SK-N-SH treated with all-trans-retinoic acid at 6 μM for 48 hours (cell line): ENCODE measurements at regions not wholly inside any gene's neighbourhood (a gene's known extent, or its start where the extent isn't known, plus 50 kb on each side); places are given as distances from the start of the nearest gene placed in this dataset.

Source experiments
- ATAC-seq: fragments of 200-7000 bp; cut with Tn5 transposase; 3 replicates; pipeline ENCODE4 v1.9.1; 2020; ENCODE audit warnings: mild to moderate bottlenecking, moderate library complexity
- ARNTL ChIP-seq: fragments of 450-650 bp; formaldehyde crosslinking; IDR thresholded peaks from 2 replicates; pipeline ENCODE4 v1.5.0; 2020; ENCODE audit warnings: low read depth, mild to moderate bottlenecking, moderate library complexity, borderline replicate concordance
- BACH2 ChIP-seq: fragments of 250-450 bp; sonication (Bioruptor Pico); IDR thresholded peaks from 2 replicates; pipeline ENCODE4 v1.9.0; 2021; ENCODE audit warnings: mild to moderate bottlenecking, borderline replicate concordance
- CSDC2 ChIP-seq: fragments of 250-450 bp; sonication (Bioruptor Pico); IDR thresholded peaks from 2 replicates; pipeline ENCODE4 v1.5.0; 2020; ENCODE audit warnings: mild to moderate bottlenecking, moderate library complexity
- ESRRG ChIP-seq: fragments of 250-450 bp; sonication (Bioruptor Pico); IDR thresholded peaks from 2 replicates; pipeline ENCODE4 v1.6.1; 2021; ENCODE audit warnings: mild to moderate bottlenecking
- GLIS3 ChIP-seq: fragments of 250-450 bp; sonication (Bioruptor Pico); IDR thresholded peaks from 2 replicates; pipeline ENCODE4 v1.5.0; 2020; ENCODE audit warnings: mild to moderate bottlenecking, moderate library complexity
- ISL1 ChIP-seq: fragments of 250-450 bp; sonication (Bioruptor Pico); IDR thresholded peaks from 2 replicates; pipeline ENCODE4 v2.1.2; 2022; ENCODE audit warnings: mild to moderate bottlenecking, moderate library complexity
- OSR1 ChIP-seq: fragments of 250-450 bp; sonication (Bioruptor Pico); IDR thresholded peaks from 2 replicates; pipeline ENCODE4 v1.8.0; 2022; ENCODE audit warnings: moderate library complexity, mild to moderate bottlenecking, inconsistent platforms
- PPARA ChIP-seq: fragments of 250-450 bp; sonication (Bioruptor Pico); IDR thresholded peaks from 2 replicates; pipeline ENCODE4 v1.5.0; 2020; ENCODE audit warnings: mild to moderate bottlenecking, borderline replicate concordance
- RARB ChIP-seq: fragments of 250-450 bp; sonication (Bioruptor Pico); IDR thresholded peaks from 2 replicates; pipeline ENCODE4 v1.8.0; 2021; ENCODE audit warnings: mild to moderate bottlenecking, moderate library complexity
- SNAI2 ChIP-seq: fragments of 250-450 bp; sonication (Bioruptor Pico); IDR thresholded peaks from 2 replicates; pipeline ENCODE4 v1.5.0; 2020; ENCODE audit warnings: mild to moderate bottlenecking, moderate library complexity
- TCF4 ChIP-seq: fragments of 250-450 bp; sonication (Bioruptor Pico); IDR thresholded peaks from 2 replicates; pipeline ENCODE4 v1.8.0; 2021; ENCODE audit warnings: mild to moderate bottlenecking, moderate library complexity, borderline replicate concordance
- TOX ChIP-seq: fragments of 250-450 bp; sonication (Bioruptor Pico); IDR thresholded peaks from 2 replicates; pipeline ENCODE4 v1.8.0; 2021; ENCODE audit warnings: mild to moderate bottlenecking, moderate library complexity, borderline replicate concordance
- ZC3H10 ChIP-seq: fragments of 250-450 bp; sonication (Bioruptor Pico); IDR thresholded peaks from 2 replicates; pipeline ENCODE4 v1.5.1; 2021; ENCODE audit warnings: mild to moderate bottlenecking, moderate library complexity
- ZFP3 ChIP-seq: fragments of 250-450 bp; sonication (Bioruptor Pico); IDR thresholded peaks from 2 replicates; pipeline ENCODE4 v1.5.0; 2020; ENCODE audit warnings: mild to moderate bottlenecking, moderate library complexity
- ZFP30 ChIP-seq: fragments of 450-650 bp; formaldehyde crosslinking; IDR thresholded peaks from 2 replicates; pipeline ENCODE4 v1.5.0; 2022; ENCODE audit warnings: mild to moderate bottlenecking, moderate library complexity
- ZNF565 ChIP-seq: fragments of 450-650 bp; formaldehyde crosslinking; conservative IDR thresholded peaks from 2 replicates; pipeline ENCODE4 v1.5.0; 2020; ENCODE audit warnings: low read depth, mild to moderate bottlenecking, moderate library complexity
- ZNF70 ChIP-seq: fragments of 450-650 bp; formaldehyde crosslinking; IDR thresholded peaks from 2 replicates; pipeline ENCODE4 v1.5.0; 2020; ENCODE audit warnings: mild to moderate bottlenecking, moderate library complexity
- ZNF8 ChIP-seq: fragments of 450-650 bp; formaldehyde crosslinking; IDR thresholded peaks from 2 replicates; pipeline ENCODE4 v1.5.0; 2020; ENCODE audit warnings: mild to moderate bottlenecking, moderate library complexity
- TF ChIP-seq, protein P1 (sequence below): fragments of 250-450 bp; sonication (Bioruptor Pico); IDR thresholded peaks from 2 replicates; pipeline ENCODE4 v1.5.0; 2020; ENCODE audit warnings: mild to moderate bottlenecking, moderate library complexity
- TF ChIP-seq, protein P2 (sequence below): fragments of 250-450 bp; sonication (Bioruptor Pico); IDR thresholded peaks from 2 replicates; pipeline ENCODE4 v1.5.1; 2020; ENCODE audit warnings: low read depth, mild to moderate bottlenecking, moderate library complexity
- TF ChIP-seq, protein P3 (sequence below): fragments of 250-450 bp; sonication (Bioruptor Pico); IDR thresholded peaks from 2 replicates; pipeline ENCODE4 v1.5.1; 2021; ENCODE audit warnings: mild to moderate bottlenecking, moderate library complexity
- TF ChIP-seq, protein P4 (sequence below): fragments of 250-450 bp; sonication (Bioruptor Pico); IDR thresholded peaks from 2 replicates; pipeline ENCODE4 v1.8.0; 2021; ENCODE audit warnings: low read depth, mild to moderate bottlenecking, moderate library complexity, borderline replicate concordance
- TF ChIP-seq, protein P5 (sequence below): fragments of 250-450 bp; sonication (Bioruptor Pico); IDR thresholded peaks from 2 replicates; pipeline ENCODE4 v1.8.0; 2020; ENCODE audit warnings: mild to moderate bottlenecking, moderate library complexity, borderline replicate concordance

DNA sequence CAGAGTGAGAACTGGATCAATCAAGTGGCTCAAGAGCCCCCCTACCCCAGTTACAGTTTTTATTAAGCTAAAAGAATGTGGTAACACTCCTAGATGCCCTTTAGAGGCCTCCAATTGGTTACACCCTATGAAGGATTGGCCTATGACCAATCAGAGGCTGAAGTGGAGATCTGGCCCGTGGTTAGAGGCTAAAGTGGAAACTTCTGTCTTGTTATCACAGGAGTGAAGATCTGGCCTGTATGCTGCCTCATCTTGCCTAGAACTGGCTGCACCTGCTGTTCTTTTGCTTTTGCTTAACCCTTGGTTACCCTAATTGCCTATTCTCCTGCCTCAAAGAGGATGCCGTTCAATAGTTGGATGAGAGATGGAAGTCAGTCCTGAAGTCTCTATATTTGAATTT, 100.1 kb upstream of the MAP2 start:
- no peak for ATAC-seq
- no peak for TF ChIP-seq ARNTL (CRISPR knock-in tag)
- TF ChIP-seq, protein P1, sequence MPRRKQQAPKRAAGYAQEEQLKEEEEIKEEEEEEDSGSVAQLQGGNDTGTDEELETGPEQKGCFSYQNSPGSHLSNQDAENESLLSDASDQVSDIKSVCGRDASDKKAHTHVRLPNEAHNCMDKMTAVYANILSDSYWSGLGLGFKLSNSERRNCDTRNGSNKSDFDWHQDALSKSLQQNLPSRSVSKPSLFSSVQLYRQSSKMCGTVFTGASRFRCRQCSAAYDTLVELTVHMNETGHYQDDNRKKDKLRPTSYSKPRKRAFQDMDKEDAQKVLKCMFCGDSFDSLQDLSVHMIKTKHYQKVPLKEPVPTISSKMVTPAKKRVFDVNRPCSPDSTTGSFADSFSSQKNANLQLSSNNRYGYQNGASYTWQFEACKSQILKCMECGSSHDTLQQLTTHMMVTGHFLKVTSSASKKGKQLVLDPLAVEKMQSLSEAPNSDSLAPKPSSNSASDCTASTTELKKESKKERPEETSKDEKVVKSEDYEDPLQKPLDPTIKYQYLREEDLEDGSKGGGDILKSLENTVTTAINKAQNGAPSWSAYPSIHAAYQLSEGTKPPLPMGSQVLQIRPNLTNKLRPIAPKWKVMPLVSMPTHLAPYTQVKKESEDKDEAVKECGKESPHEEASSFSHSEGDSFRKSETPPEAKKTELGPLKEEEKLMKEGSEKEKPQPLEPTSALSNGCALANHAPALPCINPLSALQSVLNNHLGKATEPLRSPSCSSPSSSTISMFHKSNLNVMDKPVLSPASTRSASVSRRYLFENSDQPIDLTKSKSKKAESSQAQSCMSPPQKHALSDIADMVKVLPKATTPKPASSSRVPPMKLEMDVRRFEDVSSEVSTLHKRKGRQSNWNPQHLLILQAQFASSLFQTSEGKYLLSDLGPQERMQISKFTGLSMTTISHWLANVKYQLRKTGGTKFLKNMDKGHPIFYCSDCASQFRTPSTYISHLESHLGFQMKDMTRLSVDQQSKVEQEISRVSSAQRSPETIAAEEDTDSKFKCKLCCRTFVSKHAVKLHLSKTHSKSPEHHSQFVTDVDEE, result no peak
- no peak for TF ChIP-seq ZNF70 (CRISPR knock-in tag)
- TF ChIP-seq, protein P2, sequence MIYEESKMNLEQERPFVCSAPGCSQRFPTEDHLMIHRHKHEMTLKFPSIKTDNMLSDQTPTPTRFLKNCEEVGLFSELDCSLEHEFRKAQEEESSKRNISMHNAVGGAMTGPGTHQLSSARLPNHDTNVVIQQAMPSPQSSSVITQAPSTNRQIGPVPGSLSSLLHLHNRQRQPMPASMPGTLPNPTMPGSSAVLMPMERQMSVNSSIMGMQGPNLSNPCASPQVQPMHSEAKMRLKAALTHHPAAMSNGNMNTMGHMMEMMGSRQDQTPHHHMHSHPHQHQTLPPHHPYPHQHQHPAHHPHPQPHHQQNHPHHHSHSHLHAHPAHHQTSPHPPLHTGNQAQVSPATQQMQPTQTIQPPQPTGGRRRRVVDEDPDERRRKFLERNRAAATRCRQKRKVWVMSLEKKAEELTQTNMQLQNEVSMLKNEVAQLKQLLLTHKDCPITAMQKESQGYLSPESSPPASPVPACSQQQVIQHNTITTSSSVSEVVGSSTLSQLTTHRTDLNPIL (CRISPR knock-in tag), result no peak
- TF ChIP-seq ZNF8 (CRISPR knock-in tag), result no peak
- no peak for TF ChIP-seq BACH2 (CRISPR knock-in tag)
- TF ChIP-seq SNAI2 (CRISPR knock-in tag), result no peak
- no peak for TF ChIP-seq TCF4 (CRISPR knock-in tag)
- TF ChIP-seq, protein P3, sequence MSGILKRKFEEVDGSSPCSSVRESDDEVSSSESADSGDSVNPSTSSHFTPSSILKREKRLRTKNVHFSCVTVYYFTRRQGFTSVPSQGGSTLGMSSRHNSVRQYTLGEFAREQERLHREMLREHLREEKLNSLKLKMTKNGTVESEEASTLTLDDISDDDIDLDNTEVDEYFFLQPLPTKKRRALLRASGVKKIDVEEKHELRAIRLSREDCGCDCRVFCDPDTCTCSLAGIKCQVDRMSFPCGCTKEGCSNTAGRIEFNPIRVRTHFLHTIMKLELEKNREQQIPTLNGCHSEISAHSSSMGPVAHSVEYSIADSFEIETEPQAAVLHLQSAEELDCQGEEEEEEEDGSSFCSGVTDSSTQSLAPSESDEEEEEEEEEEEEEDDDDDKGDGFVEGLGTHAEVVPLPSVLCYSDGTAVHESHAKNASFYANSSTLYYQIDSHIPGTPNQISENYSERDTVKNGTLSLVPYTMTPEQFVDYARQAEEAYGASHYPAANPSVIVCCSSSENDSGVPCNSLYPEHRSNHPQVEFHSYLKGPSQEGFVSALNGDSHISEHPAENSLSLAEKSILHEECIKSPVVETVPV, result no peak
- TF ChIP-seq RARB (CRISPR knock-in tag), result no peak
- TF ChIP-seq ZFP30 (CRISPR knock-in tag), result no peak

DNA sequence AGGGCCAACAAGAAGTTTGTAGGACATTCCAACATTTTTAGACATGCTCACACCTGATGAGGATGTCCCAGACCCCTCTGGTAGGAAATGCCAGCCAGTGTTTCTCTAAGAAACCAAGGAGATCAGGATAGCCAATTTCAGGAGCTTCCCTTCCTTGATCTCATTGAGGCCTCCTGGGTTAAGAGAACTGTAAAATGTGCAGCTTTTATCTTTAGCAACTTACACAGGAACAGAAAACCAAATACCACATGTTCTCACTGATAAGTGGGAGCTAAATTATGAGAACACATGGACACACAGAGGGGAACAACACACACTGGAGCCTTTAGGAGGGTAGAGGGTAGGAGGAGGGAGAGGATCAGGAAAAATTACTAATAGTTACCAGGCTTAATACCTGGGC, 99.6 kb upstream of the MAP2 start:
- ATAC-seq, result no peak
- no peak for TF ChIP-seq ZFP30 (CRISPR knock-in tag)
- no peak for TF ChIP-seq ZC3H10 (CRISPR knock-in tag)
- TF ChIP-seq PPARA, result no peak
- no peak for TF ChIP-seq GLIS3 (CRISPR knock-in tag)
- TF ChIP-seq ZNF565 (CRISPR knock-in tag), result no peak
- no peak for TF ChIP-seq ISL1 (CRISPR knock-in tag)
- TF ChIP-seq CSDC2, result no peak
- TF ChIP-seq ARNTL (CRISPR knock-in tag), result no peak
- TF ChIP-seq ZNF70 (CRISPR knock-in tag), result no peak
- TF ChIP-seq TCF4 (CRISPR knock-in tag), result no peak

DNA sequence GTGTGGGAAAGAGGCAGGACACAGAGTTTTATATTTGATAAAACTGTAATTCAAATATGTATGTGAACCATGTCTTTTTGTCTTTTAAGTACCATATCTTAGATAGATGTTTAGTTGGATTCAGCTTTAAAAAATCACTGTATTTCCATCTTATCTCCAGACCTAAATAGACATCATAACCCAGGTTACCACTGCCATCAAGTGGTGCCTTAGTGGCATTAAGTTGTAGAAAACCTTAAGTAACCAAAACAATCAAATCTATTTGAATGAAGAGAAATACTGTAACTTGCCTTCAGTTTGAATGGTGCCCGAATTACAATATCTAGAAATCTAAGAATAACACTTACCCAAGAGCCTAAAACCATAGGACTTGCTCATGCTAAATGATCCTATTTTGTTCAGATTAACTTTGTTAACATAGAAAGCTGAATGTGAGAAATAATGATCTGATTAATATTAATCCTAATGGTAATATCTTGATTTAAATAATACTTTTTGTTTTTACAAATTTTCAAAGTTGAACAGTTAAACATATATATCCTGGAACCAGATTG, 92.5 kb upstream of the MAP2 start:
- ATAC-seq, result peak; percentile 83
- no peak for TF ChIP-seq ESRRG (CRISPR knock-in tag)
- no peak for TF ChIP-seq ISL1 (CRISPR knock-in tag)

DNA sequence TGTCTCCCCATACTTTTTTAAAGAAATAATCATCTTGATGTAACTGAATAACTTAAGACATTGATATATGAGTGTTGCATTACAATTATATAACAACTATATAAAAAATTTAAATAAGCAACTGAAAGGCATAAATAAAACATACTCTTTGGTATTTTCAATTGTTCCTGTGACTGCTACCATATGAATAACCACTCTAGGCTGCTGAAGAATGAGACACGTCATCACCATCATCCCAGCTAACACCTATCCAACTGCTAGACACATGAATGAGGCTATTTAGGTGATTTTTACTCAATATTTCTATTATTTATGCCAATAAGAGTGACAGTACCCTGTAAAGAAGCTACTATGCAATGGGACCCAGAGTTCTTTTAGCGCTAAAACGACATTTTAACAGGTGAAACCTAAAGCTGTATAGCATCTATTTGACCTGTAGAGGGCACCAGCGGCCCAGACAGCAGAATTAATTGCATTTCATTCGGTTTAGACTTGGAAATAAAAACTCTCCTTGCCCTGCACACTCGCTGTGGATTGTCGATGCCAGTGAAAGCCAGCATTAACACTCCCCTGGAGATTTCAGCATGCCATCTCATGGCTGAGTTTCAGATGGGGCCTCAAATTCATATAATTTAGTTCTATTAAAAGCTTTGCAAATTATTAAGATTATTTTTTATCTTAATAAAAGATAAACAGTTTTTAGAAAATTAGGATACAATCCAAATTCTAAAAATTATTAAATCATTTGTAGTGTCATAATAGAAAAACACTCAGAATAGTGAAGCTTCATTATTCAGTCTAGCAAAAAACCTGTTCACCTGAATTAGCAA, 89.4 kb upstream of the MAP2 start:
- ATAC-seq, result peak; percentile 98
- TF ChIP-seq ZFP3 (CRISPR knock-in tag) (no peak), RARB (CRISPR knock-in tag) (no peak), CSDC2 (no peak), ESRRG (CRISPR knock-in tag) (no peak), PPARA (no peak), ISL1 (CRISPR knock-in tag) (no peak), OSR1 (CRISPR knock-in tag) (no peak), TOX (CRISPR knock-in tag) (no peak), ZFP30 (CRISPR knock-in tag) (no peak), ZNF70 (CRISPR knock-in tag) (no peak), ARNTL (CRISPR knock-in tag) (no peak)
- TF ChIP-seq, protein P3, result no peak
- TF ChIP-seq, protein P4, sequence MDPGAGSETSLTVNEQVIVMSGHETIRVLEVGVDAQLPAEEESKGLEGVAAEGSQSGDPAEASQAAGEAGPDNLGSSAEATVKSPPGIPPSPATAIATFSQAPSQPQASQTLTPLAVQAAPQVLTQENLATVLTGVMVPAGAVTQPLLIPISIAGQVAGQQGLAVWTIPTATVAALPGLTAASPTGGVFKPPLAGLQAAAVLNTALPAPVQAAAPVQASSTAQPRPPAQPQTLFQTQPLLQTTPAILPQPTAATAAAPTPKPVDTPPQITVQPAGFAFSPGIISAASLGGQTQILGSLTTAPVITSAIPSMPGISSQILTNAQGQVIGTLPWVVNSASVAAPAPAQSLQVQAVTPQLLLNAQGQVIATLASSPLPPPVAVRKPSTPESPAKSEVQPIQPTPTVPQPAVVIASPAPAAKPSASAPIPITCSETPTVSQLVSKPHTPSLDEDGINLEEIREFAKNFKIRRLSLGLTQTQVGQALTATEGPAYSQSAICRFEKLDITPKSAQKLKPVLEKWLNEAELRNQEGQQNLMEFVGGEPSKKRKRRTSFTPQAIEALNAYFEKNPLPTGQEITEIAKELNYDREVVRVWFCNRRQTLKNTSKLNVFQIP, result no peak
- TF ChIP-seq, protein P5, sequence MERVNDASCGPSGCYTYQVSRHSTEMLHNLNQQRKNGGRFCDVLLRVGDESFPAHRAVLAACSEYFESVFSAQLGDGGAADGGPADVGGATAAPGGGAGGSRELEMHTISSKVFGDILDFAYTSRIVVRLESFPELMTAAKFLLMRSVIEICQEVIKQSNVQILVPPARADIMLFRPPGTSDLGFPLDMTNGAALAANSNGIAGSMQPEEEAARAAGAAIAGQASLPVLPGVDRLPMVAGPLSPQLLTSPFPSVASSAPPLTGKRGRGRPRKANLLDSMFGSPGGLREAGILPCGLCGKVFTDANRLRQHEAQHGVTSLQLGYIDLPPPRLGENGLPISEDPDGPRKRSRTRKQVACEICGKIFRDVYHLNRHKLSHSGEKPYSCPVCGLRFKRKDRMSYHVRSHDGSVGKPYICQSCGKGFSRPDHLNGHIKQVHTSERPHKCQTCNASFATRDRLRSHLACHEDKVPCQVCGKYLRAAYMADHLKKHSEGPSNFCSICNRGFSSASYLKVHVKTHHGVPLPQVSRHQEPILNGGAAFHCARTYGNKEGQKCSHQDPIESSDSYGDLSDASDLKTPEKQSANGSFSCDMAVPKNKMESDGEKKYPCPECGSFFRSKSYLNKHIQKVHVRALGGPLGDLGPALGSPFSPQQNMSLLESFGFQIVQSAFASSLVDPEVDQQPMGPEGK (CRISPR knock-in tag), result no peak
- TF ChIP-seq, protein P2 (CRISPR knock-in tag), result no peak
